Eye (tissue), 1 donor: ENCODE measurements at regions not wholly inside any gene's neighbourhood (a gene's known extent, or its start where the extent isn't known, plus 50 kb on each side); places are given as distances from the start of the nearest gene placed in this dataset.

Source experiments
- DNase-seq: peaks from one replicate; pipeline ENCODE4 v3.0.0-alpha.2; 2015

DNA sequence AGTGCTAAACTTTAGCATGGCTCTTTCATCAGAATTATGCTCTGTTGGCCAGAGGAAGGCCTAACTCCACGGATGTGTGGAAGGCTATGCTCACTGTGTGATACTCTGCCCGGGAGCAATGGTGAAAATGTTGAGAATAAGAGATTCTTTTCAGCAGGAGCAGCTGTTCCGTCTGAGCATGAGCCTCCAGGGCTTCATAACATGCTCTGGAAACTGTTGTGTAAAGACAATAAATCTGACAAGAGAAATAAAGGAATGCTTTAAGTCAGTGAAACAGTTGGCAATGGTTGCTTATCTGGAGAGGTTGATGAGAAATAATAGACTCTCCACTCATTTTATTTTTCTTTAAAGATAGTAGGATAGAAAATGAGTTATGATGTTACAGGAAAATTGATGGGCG is 269.8 kb downstream of the DIPK2A start:
- no peak for DNase-seq

GRCh38 chr3:144242747-144243146 is 271.1 kb downstream of the DIPK2A start:
- DNase-seq = no peak

DNA sequence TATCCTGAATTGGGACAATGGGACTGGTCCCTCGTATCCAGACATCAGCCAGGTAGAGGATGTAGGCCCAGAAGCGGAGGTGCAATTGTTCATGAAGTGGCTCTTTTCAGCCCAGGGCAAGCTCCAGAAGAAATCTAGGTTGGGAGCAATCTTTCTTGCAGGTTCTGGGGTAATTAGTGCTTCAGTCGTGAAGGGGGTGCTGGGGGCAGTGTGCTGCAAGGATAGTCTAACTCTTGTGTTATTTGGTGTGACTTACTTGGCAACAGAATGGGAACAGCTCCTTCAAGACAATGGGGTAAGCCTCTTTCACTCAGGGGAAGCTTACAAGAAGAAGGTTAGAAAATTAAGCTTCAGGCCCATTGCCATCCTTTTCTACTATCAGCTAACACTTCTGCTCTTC is 273.0 kb downstream of the DIPK2A start:
- DNase-seq = no peak

- no peak for DNase-seq
These were observed 281.3 kb downstream of the DIPK2A start for GRCh38 chr3:144252896-144253295.

DNA sequence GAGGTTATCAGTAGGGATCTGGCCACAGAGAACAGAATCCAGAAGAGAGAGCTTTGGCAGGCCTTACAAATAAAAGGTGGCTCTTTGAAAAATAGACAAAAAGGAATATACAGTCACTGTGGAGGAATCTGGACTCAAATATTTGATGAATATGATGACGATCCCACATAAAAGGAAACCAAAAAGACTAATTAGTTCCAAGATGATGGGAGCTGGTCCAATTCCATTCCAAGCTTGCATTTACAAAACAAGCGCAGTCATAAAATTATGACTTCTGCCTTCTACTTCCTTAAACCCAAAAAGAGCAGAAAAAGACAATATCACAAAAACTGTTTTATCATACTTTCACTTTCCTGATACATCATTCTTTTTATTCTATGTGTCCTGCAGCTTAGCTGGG is 285.8 kb downstream of the DIPK2A start:
- DNase-seq = no peak

GRCh38 chr3:144259267-144259666 is 287.6 kb downstream of the DIPK2A start:
- DNase-seq = no peak

GRCh38 chr3:144263706-144264105 is 292.1 kb downstream of the DIPK2A start:
- no peak for DNase-seq

DNA sequence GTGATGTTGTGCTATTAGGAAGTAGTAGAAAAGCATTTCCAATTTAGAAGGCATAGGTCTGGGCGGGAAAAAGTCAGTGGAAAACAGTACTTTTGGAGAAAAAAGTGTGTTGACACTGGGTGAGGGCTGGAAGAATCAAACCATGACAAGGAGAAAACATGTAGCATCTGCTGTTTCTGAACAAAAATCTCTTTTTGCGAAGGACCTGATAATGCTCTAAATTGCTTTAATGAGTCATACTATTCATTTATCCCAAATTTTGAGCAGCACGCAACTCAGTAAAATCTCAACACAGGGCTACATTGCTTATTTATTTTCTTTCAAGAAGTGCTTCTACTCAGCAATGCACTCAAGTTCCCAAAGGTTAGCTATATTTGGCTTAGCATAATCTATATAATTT is 292.7 kb downstream of the DIPK2A start:
- DNase-seq = no peak

GRCh38 chr3:144264794-144265193 is 293.2 kb downstream of the DIPK2A start:
- no peak for DNase-seq

DNA sequence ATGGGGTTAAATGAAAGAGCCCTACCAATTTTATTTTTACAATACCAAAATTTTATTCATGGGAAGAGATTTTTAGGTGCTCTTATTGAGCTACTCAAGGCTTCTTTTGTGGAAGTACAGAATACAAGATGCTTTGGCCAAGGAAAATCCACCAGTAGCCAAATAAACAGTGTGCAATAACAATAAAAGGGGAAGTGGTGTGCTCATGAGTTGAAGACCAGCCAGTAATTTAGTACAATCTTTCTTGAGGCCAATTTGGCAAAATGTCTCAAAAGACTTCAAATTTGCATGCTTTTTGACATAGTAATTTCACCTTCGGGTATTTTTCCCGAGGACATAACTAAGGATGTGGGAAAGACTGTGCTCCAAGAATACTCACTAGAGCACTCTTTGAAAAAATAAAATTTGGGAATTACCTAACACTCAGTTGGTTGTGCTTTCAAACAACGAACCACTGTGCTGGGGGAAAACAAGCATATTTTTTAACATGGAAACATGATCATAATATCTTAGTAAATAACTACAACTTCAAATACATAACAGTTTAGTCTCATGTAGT is 294.0 kb downstream of the DIPK2A start:
- no peak for DNase-seq

DNA sequence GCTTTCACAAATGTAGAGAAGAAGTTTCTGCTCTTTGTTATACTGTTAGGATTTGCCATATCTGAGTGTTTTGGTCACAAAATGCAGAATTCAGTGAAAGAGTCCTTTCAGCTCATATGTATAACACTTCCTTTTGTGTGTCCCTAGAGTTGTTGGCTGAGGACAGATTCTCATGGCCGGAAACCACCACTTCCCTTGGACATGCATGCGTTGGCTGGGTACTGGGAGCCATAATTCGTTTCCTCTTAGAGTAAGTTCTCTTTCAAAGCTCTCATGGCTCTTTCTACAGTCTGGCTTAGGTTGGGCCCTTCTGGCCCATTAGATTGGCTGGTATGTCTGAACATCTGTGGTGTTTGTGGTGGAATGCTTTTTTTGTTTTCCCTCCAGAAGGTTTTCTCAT is 298.5 kb downstream of the DIPK2A start:
- no peak for DNase-seq

DNA sequence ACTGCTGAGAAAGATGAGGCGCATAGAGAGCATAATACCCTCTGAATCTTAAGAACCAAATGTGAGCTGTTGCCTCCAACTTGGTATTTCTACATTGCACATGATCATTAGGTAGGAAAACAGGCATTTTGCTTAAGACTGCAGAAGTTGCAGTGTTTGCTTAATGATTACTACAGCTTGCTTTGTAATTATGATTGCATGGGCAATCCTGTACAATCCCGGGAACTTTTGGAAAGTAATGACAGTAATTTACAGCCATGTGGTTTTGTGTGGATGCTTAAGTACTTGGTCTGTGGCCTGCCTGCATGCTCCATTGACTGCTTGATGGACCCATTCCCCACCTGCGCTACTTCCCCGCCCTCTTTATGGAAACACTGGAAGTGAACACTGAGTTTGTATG is 301.1 kb downstream of the DIPK2A start:
- DNase-seq = no peak

DNA sequence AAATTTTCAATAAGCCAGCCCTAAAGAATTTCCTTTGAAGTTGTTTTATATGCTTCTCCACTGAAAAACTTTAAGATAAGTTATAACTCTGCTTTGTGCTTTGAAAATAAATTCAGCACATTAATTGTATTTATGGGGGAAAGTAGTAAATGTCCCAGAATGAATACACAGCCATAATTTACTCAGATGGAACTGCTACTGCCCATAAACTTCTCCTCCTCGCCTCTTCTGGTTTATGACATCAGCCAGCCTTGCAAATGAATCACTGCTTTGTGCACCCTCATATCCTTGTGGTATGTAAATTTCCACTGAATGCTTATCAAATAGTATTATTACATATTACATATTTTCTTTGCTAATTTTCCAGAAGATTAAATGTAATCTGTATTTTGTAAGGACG is 302.0 kb downstream of the DIPK2A start:
- no peak for DNase-seq

DNA sequence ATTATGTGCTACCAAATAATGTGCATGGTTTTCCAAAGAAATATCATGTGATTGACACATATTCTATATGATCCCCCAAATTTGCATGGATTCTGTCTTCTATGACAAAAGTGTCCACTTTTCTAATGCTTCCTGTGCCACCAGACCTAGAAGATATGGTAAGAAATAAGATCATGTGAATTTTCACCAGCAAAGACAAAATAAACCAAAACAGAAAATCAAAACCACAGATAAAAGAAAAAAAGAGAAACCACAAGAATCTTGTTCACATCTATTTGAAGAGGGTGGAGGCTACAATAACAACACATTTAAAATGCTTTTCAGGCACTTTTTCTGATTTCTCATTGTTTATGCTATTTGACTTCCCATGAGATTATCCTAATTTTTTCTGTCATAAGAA is 303.4 kb downstream of the DIPK2A start:
- no peak for DNase-seq

DNA sequence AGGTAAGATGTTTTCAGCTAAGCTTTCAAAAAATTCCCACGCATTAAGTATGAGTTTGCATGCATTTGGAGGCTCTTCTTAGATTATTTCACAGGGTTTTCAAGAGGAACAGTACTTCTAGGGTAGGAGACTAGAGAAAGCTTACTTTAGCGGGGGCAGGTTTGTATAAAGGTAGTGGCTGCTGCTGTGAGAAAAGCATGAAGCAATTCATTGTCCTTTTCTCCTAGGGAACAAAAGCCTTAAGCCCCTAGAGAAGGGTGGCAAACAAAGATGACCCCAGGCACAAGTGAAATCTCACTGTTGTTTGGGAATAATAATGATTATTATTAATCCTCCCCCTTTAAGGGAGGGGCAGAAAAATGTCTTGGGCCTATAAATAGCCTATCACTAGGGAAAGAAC is 310.7 kb downstream of the DIPK2A start:
- no peak for DNase-seq

DNA sequence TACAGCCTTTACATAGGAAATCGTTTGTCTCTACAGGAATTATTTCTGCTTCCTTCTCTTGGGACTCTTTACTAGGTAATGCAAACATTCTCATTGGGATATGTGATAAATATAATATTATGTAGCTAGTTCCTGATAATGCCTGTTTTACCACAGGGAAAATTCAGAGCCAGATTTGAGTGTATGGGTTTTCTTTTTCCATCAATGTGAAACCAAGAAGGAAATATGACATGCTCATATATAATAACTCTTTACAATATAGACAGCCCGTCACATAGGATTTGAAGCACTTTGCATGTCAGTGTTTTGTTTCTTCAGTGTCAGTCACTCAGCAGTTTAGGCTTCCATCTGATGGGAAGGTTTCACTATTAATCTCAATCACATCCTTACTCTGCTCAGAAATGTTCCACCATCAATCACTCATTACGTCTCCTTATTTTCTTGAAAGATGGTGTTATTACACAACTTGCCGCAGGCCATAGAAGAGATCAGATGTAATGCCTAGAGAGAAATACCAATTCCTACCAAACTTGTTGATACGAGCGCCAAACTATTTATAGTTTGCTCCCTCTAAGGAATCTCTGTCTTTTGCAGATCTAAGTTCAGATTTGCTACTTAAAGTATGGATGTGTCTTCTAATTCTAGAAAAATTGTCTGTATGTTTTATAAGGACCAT is 314.8 kb downstream of the DIPK2A start:
- DNase-seq = peak; percentile 14

- no peak for DNase-seq
These were observed 315.4 kb downstream of the DIPK2A start for GRCh38 chr3:144287001-144287400.

GRCh38 chr3:144289057-144289456 is 317.4 kb downstream of the DIPK2A start:
- no peak for DNase-seq

DNA sequence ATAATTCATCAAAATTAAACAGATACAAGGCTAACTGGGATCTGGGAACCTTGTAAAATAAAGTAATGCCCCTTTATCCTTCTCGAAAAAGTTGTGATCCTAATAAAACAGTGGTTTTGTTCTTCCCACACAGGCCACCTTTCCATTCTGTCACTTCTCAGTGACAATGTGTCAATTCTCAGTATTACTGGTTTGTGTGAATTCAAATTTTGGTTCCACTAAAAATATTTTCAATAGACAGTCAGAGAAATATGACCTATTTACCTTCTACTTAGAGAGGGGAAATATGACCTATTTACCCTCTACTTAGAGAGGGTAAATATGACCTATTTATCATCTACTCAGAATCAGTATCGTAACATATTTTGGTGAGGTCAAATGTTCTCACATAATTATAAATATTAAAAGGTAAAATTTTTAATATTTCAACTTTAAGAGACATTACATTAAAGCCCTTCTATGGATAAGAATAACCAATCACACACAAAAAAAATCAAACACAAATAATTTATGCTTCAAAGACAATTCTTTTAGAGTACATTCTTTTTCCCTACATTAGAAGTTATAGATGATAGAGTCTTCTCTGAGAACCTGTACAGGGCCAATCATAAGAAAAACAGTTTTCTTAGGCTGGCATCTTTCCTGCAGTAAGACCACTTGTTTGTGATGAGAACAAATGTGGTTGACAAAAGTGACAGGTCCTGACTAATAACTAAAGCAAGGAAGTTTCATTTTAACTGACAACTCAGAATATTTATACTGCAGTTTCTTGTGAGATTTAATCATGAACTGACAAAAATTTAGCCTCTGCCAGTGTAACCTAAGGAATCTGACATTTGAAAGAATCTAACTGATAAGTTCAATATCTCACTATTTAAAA is 323.3 kb downstream of the DIPK2A start:
- peak; percentile 18 for DNase-seq

DNA sequence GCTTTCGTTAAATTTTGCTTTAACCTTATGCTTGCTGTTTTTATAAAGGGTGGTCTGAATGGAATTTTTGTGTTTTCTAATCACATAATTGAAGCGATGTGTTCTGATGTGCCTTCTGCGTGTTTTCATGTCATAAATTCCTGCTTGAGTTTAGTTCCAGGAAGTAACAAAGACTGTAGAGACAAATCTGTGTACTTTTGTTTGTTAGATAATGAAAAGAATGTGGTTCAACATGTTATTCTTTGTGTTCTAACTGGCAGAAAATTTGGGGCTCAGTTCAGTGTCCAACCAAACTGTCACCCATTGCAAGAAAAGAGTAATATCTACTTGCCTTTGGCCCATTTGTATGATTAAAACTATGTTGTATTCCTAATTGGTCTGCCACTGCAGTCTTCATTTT is 324.0 kb downstream of the DIPK2A start:
- peak; percentile 19 for DNase-seq

DNA sequence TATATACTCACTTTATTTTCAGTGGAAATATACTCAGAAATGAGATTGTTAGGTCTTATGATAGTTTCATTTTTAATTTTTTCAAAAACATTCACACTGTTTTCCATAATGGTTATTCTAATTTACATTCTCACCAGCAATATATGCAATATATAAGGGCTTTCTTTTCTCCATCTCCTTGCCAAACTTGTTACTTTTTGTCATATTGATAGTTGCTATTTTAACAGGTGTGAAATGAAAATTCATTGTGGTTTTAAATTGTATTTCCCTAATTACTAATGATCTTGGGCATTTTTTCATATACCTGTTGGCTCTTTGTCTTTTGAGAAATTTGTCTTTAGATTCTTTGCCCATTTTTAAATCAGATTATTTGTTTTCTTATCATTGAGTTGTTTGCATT is 325.2 kb downstream of the DIPK2A start:
- no peak for DNase-seq

- DNase-seq = no peak
These were observed 330.2 kb downstream of the DIPK2A start for GRCh38 chr3:144301863-144302262.

DNA sequence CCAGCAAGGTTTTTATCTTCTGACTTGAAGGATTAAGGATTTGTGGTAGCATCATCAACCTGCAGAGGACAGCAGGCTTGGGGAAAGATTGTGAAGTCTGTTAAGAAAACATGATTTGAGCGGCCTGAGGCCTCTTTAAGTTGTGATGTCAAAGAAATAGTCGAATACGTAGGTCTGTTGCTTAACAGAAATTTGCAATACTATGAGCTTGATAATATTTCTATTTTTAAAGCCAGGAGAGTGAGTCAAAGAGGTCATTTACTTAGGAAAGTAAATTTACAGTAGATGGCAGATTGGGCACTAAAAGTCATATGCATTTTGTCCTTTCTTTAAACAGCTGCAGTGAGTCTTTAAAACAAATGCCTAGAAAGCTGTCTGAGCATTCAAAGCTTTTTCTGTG is 336.3 kb downstream of the DIPK2A start:
- DNase-seq = no peak

GRCh38 chr3:144308396-144308795 is 336.8 kb downstream of the DIPK2A start:
- DNase-seq = no peak
